Lower leg skin (tissue), 3 donors: ENCODE measurements at regions not wholly inside any gene's neighbourhood (a gene's known extent, or its start where the extent isn't known, plus 50 kb on each side); places are given as distances from the start of the nearest gene placed in this dataset.

ENCODE experiments used
- POLR2A ChIP-seq, 2 donors: fragments of 450-650 bp; IDR thresholded peaks; one replicate each; pipeline ENCODE4 v1.6.1; 2016 to 2017; ENCODE audit warnings: antibody characterized with exemption in 2 of 2, mild to moderate bottlenecking in 1 of 2, moderate library complexity in 1 of 2
- TF ChIP-seq, protein P1 (sequence below), 3 donors: fragments of 450-650 bp; IDR thresholded peaks; one replicate each; pipeline ENCODE4 v1.5.1; 2016; ENCODE audit warnings: antibody characterized with exemption in 3 of 3, mild to moderate bottlenecking in 3 of 3, moderate library complexity in 2 of 3

DNA sequence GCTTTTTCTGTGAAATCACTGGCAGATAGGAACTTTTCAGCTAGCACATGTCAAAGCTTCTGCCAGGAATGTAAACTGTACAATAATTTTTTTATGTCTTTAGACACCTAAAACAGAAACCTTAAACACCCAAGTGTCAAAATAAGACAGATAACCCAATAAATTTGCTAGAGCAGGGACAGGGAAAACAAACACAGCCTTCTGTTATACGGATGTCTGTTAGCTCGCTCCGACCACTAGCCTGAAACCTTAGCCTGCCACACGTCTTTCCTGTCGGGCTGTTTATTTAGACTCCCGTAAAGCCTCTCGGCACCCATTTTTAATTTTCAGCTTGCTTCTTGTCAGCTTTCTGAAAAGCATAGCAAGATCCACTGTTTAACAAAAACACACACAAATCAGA lies 355.4 kb upstream of the SLC24A2 start:
- TF ChIP-seq, protein P1, sequence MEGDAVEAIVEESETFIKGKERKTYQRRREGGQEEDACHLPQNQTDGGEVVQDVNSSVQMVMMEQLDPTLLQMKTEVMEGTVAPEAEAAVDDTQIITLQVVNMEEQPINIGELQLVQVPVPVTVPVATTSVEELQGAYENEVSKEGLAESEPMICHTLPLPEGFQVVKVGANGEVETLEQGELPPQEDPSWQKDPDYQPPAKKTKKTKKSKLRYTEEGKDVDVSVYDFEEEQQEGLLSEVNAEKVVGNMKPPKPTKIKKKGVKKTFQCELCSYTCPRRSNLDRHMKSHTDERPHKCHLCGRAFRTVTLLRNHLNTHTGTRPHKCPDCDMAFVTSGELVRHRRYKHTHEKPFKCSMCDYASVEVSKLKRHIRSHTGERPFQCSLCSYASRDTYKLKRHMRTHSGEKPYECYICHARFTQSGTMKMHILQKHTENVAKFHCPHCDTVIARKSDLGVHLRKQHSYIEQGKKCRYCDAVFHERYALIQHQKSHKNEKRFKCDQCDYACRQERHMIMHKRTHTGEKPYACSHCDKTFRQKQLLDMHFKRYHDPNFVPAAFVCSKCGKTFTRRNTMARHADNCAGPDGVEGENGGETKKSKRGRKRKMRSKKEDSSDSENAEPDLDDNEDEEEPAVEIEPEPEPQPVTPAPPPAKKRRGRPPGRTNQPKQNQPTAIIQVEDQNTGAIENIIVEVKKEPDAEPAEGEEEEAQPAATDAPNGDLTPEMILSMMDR (IDR thresholded peaks at IDR 0.05): no peak
- no peak for TF ChIP-seq POLR2A (IDR thresholded peaks at IDR 0.05)
